ENCODE measurements at regions not wholly inside any gene's neighbourhood (a gene's known extent, or its start where the extent isn't known, plus 50 kb on each side); places are given as distances from the start of the nearest gene placed in this dataset.
"Not testable (repeated sequence)": the region's sequence is repeated elsewhere in the genome, so short reads cannot be mapped to it uniquely, and the experiment has no call there.

GRCh38 chr2:83901317-83901716 is 557.8 kb downstream of the SUCLG1 start:
- Histone ChIP-seq H3K4me1 (ENCODE audit: control insufficient read depth, insufficient read depth, low read length) (no peaks in the 10 kb centered on the region), H3K9me3 (ENCODE audit: control insufficient read depth, insufficient read depth, low read length) (no peaks in the 10 kb centered on the region), H3K9ac (ENCODE audit: low read depth, low read length) (no peak overlapping the region), H3K36me3 (ENCODE audit: control insufficient read depth, insufficient read depth, low read length) (no peaks in the 10 kb centered on the region), H3K4me3 (ENCODE audit: low read depth, low read length) (no peak overlapping the region), H3K27me3 (ENCODE audit: control insufficient read depth, insufficient read depth, low read length) (no peaks in the 10 kb centered on the region)

- Histone ChIP-seq H3K9me3 (ENCODE audit: control insufficient read depth, insufficient read depth, low read length) (no peaks in the 10 kb centered on the region), H3K9ac (ENCODE audit: low read depth, low read length) (no peak overlapping the region), H3K4me3 (ENCODE audit: low read depth, low read length) (no peak overlapping the region), H3K4me1 (ENCODE audit: control insufficient read depth, insufficient read depth, low read length) (peaks cover under 1% of the 10 kb centered on the region), H3K27me3 (ENCODE audit: control insufficient read depth, insufficient read depth, low read length) (no peaks in the 10 kb centered on the region), H3K36me3 (ENCODE audit: control insufficient read depth, insufficient read depth, low read length) (no peaks in the 10 kb centered on the region)
Measured at GRCh38 chr2:83900862-83901261, 558.2 kb downstream of the SUCLG1 start.

- no peak overlapping the region for H3K4me3 ChIP-seq (ENCODE audit: low read depth, low read length)
- no peaks in the 10 kb centered on the region for H3K36me3 ChIP-seq (ENCODE audit: control insufficient read depth, insufficient read depth, low read length)
- H3K27me3 ChIP-seq (ENCODE audit: control insufficient read depth, insufficient read depth, low read length) = no peaks in the 10 kb centered on the region
- no peaks in the 10 kb centered on the region for H3K9me3 ChIP-seq (ENCODE audit: control insufficient read depth, insufficient read depth, low read length)
- peaks cover 5% of the 10 kb centered on the region for H3K4me1 ChIP-seq (ENCODE audit: control insufficient read depth, insufficient read depth, low read length)
- H3K9ac ChIP-seq (ENCODE audit: low read depth, low read length) = no peak overlapping the region
Measured at GRCh38 chr2:83899271-83899670, 559.8 kb downstream of the SUCLG1 start.

GRCh38 chr2:83894976-83895375 is 564.1 kb downstream of the SUCLG1 start:
- Histone ChIP-seq H3K36me3 (ENCODE audit: control insufficient read depth, insufficient read depth, low read length) (no peaks in the 10 kb centered on the region), H3K4me3 (ENCODE audit: low read depth, low read length) (no peak overlapping the region), H3K4me1 (ENCODE audit: control insufficient read depth, insufficient read depth, low read length) (peaks cover 5% of the 10 kb centered on the region), H3K9ac (ENCODE audit: low read depth, low read length) (no peak overlapping the region), H3K9me3 (ENCODE audit: control insufficient read depth, insufficient read depth, low read length) (no peaks in the 10 kb centered on the region), H3K27me3 (ENCODE audit: control insufficient read depth, insufficient read depth, low read length) (no peaks in the 10 kb centered on the region)

- Histone ChIP-seq H3K4me3 (ENCODE audit: low read depth, low read length) (no peak overlapping the region), H3K9ac (ENCODE audit: low read depth, low read length) (no peak overlapping the region), H3K36me3 (ENCODE audit: control insufficient read depth, insufficient read depth, low read length) (no peaks in the 10 kb centered on the region), H3K9me3 (ENCODE audit: control insufficient read depth, insufficient read depth, low read length) (no peaks in the 10 kb centered on the region), H3K4me1 (ENCODE audit: control insufficient read depth, insufficient read depth, low read length) (peaks cover 5% of the 10 kb centered on the region), H3K27me3 (ENCODE audit: control insufficient read depth, insufficient read depth, low read length) (no peaks in the 10 kb centered on the region)
Measured at GRCh38 chr2:83887757-83888156, 571.3 kb downstream of the SUCLG1 start.

GRCh38 chr2:83879127-83879526 is 580.0 kb downstream of the SUCLG1 start:
- peaks cover 2% of the 10 kb centered on the region for H3K36me3 ChIP-seq (ENCODE audit: control insufficient read depth, insufficient read depth, low read length)
- no peak overlapping the region for H3K4me3 ChIP-seq (ENCODE audit: low read depth, low read length)
- H3K9me3 ChIP-seq (ENCODE audit: control insufficient read depth, insufficient read depth, low read length) = peaks cover 1% of the 10 kb centered on the region
- no peak overlapping the region for H3K9ac ChIP-seq (ENCODE audit: low read depth, low read length)
- H3K4me1 ChIP-seq (ENCODE audit: control insufficient read depth, insufficient read depth, low read length) = no peaks in the 10 kb centered on the region
- no peaks in the 10 kb centered on the region for H3K27me3 ChIP-seq (ENCODE audit: control insufficient read depth, insufficient read depth, low read length)

- H3K4me3 ChIP-seq (ENCODE audit: low read depth, low read length); H3K4me1 ChIP-seq (ENCODE audit: control insufficient read depth, insufficient read depth, low read length); H3K36me3 ChIP-seq (ENCODE audit: control insufficient read depth, insufficient read depth, low read length); H3K27me3 ChIP-seq (ENCODE audit: control insufficient read depth, insufficient read depth, low read length); H3K9me3 ChIP-seq (ENCODE audit: control insufficient read depth, insufficient read depth, low read length); H3K9ac ChIP-seq (ENCODE audit: low read depth, low read length): not testable (repeated sequence)
Measured at GRCh38 chr2:83877261-83877660, 581.8 kb downstream of the SUCLG1 start.

GRCh38 chr2:83874712-83875430 is 584.2 kb downstream of the SUCLG1 start:
- Histone ChIP-seq H3K4me1 (ENCODE audit: control insufficient read depth, insufficient read depth, low read length) (no peaks in the 10 kb centered on the region), H3K27me3 (ENCODE audit: control insufficient read depth, insufficient read depth, low read length) (no peaks in the 10 kb centered on the region), H3K9ac (ENCODE audit: low read depth, low read length) (no peak overlapping the region), H3K36me3 (ENCODE audit: control insufficient read depth, insufficient read depth, low read length) (peaks cover 2% of the 10 kb centered on the region), H3K9me3 (ENCODE audit: control insufficient read depth, insufficient read depth, low read length) (peaks cover 2% of the 10 kb centered on the region), H3K4me3 (ENCODE audit: low read depth, low read length) (no peak overlapping the region)

- H3K36me3 ChIP-seq (ENCODE audit: control insufficient read depth, insufficient read depth, low read length) = peaks cover 2% of the 10 kb centered on the region
Measured at GRCh38 chr2:83874066-83874465, 585.0 kb downstream of the SUCLG1 start.

GRCh38 chr2:83873110-83873509 is 586.0 kb downstream of the SUCLG1 start:
- H3K4me1 ChIP-seq (ENCODE audit: control insufficient read depth, insufficient read depth, low read length) = no peaks in the 10 kb centered on the region
- H3K9me3 ChIP-seq (ENCODE audit: control insufficient read depth, insufficient read depth, low read length) = peaks cover 2% of the 10 kb centered on the region
- no peaks in the 10 kb centered on the region for H3K36me3 ChIP-seq (ENCODE audit: control insufficient read depth, insufficient read depth, low read length)
- H3K4me3 ChIP-seq (ENCODE audit: low read depth, low read length) = no peak overlapping the region
- H3K27me3 ChIP-seq (ENCODE audit: control insufficient read depth, insufficient read depth, low read length) = no peaks in the 10 kb centered on the region
- H3K9ac ChIP-seq (ENCODE audit: low read depth, low read length) = no peak overlapping the region

More at GRCh38 chr2:83874066-83874465, 585.0 kb downstream of the SUCLG1 start:
- Histone ChIP-seq H3K4me1 (ENCODE audit: control insufficient read depth, insufficient read depth, low read length) (no peaks in the 10 kb centered on the region), H3K9ac (ENCODE audit: low read depth, low read length) (no peak overlapping the region), H3K27me3 (ENCODE audit: control insufficient read depth, insufficient read depth, low read length) (no peaks in the 10 kb centered on the region), H3K9me3 (ENCODE audit: control insufficient read depth, insufficient read depth, low read length) (peaks cover 2% of the 10 kb centered on the region), H3K4me3 (ENCODE audit: low read depth, low read length) (no peak overlapping the region)

GRCh38 chr2:83866211-83866610 is 592.9 kb downstream of the SUCLG1 start:
- Histone ChIP-seq H3K36me3 (ENCODE audit: control insufficient read depth, insufficient read depth, low read length) (no peaks in the 10 kb centered on the region), H3K4me1 (ENCODE audit: control insufficient read depth, insufficient read depth, low read length) (no peaks in the 10 kb centered on the region), H3K27me3 (ENCODE audit: control insufficient read depth, insufficient read depth, low read length) (no peaks in the 10 kb centered on the region), H3K4me3 (ENCODE audit: low read depth, low read length) (no peak overlapping the region), H3K9ac (ENCODE audit: low read depth, low read length) (no peak overlapping the region), H3K9me3 (ENCODE audit: control insufficient read depth, insufficient read depth, low read length) (no peaks in the 10 kb centered on the region)

GRCh38 chr2:83862600-83862999 is 596.5 kb downstream of the SUCLG1 start:
- Histone ChIP-seq H3K9ac (ENCODE audit: low read depth, low read length) (no peak overlapping the region), H3K9me3 (ENCODE audit: control insufficient read depth, insufficient read depth, low read length) (no peaks in the 10 kb centered on the region), H3K4me3 (ENCODE audit: low read depth, low read length) (no peak overlapping the region), H3K4me1 (ENCODE audit: control insufficient read depth, insufficient read depth, low read length) (no peaks in the 10 kb centered on the region), H3K36me3 (ENCODE audit: control insufficient read depth, insufficient read depth, low read length) (no peaks in the 10 kb centered on the region), H3K27me3 (ENCODE audit: control insufficient read depth, insufficient read depth, low read length) (no peaks in the 10 kb centered on the region)
